NCI-H2029 treated with DMSO at 0.1 percent for 48 hours (cell line): ENCODE measurements at regions not wholly inside any gene's neighbourhood (a gene's known extent, or its start where the extent isn't known, plus 50 kb on each side); places are given as distances from the start of the nearest gene placed in this dataset.

ENCODE experiments used
- DNase-seq: peaks from one replicate; lab custom pipeline; 2025; lab: John Stamatoyannopoulos, UW

DNA sequence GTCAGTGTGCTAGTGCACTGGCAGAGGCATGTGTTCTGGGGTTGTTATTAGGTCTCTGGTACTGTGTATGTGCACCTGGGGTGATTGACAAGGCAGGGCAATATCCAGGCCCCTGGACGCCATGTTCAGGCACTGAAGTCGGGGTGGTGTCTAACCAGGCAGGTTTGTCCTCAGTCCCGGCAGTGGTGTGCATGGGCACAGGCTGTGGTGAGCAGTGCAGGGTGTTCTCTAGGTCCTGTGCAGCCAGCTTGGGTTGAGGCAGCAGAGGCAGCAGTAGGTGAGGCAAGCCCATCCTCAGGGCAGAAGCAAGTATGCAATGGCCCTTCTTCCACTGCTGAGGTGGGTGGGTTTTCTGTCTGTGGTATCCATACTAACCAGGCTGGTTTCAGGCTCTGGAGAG lies 252.3 kb upstream of the LRRC7 start:
- no peak for DNase-seq

DNA sequence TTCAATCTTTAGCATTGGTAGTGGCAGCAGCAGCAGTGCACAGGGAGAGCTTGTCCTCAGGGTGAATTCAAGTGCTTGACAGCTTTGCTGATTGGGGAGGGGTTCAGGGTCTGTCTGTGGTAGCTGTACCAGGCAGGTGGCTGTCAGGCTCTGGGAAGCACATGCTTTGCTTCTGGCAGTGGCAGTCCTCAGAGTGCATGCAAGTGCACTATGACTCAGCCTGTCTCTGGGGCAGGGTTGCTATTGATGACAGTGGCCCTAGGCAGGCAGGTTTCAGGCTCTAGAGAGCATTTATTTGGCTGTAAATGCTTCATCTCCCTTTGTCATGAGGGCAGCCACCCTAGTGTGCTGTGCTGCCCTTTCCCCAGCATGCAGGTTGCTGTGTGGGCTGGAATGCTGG lies 251.9 kb upstream of the LRRC7 start:
- DNase-seq: no peak

DNA sequence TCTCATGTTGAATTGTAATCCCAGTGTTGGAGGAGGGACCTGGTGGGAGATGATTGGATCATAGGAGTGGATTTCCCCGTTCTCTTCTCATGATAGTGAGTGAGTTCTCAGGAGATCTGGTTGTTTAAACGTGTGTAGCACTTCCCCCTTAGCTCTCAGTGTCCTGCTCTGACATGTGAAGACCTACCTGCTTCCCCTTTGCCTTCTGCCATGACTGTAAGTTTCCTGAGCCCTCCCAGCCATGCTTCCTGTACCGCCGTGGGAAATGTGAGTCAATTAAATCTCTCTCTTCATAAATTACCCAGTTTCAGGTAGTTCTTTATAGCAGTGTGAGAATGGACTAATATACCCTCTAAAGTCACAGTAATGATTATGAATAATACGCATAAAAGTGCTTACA lies 248.4 kb upstream of the LRRC7 start:
- DNase-seq: no peak

DNA sequence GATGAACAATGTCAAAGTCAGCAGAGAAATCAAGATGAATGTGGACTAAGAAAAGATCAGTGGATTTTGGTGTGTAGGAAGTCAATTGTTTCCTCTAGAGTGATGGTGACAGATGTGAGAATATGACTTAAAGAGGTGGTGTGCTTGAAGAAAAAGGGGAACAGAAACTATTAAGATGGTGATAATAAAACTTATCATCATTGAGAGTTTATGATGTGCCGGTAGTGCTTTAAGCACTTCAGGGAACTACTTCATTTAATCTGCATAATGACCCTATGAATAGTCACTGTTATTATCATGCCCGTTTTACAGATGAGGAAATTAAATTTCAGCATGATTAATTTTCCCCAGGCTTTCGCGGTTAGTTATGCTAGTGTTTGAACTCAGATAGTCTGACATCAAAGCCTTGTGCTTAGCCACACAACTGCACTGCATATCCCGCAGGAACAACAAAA lies 246.9 kb upstream of the LRRC7 start:
- no peak for DNase-seq

DNA sequence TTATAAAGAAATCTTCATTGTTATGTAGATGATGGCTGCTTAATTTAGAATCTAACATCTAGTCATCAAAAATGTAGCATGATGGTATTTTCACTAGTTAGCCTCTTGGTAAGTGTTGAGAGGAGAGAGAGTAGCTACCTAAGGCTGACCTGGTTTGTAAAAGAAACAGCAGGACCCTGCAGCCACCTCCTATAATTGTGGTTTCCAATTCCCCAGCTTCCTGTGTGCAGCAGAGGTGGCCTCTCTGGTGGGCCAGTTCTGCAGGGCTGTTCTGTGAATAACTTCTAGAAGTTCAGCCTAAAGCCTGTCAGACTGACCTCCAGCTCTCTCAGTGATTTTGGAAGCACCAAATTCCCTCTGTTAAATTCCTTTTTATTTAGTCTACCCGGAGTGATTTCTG lies 246.4 kb upstream of the LRRC7 start:
- DNase-seq: no peak

DNA sequence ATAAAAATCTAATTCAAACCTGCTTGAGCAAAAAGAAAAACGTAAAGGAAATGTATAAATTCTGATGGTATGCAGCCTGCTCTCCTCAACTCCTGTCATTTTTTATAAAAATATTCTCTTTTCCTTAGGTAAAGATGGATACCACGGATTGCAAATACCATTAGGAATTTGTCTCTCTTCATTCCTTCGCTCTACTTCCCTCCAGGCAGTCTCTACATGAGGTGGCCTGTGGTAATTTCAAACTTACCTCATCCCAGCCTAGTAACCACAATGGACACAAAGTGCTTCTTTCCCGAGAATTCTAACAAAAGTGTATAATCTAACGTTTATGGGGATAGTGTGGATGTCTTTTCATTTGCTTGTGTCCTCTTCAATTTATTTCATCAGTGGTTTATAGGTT lies 239.5 kb upstream of the LRRC7 start:
- DNase-seq: no peak

DNA sequence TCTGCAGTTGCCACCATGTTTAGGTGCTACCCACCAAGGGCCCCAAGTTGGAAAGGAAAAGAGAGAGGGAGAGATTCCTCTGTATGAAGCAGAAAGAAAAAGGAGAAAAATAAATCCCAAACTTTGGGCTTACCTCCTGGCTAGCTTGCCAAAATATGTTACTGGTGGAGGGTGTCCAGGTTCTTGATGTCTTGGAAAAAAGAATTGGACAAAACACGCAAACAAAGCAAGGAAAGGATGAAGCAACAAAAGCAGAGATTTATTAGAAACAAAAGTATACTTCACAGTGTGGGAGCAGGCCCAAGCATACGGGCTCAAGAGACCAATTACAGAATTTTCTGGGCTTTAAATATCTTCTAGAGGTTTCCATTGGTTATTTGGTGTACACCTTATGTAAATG lies 204.5 kb upstream of the LRRC7 start:
- DNase-seq: no peak

DNA sequence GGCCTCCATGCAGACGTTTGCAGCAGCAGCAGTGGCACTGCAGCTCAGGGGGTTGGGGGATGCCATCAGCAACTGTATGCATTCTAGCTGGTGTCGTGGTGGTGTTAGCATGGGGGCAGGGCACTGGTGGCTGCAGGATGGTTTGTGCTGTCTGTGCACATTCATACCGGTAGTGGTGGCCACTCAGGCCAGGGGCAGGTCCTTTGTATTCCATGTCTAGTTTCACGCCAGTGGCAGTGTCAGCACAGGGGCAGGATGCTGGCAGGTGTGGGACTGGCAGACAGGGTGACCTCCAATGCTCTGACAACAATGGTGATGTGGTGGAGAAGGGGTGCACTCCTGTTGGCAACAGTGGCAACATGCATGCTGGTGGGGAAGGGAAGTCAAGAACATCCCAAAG lies 194.2 kb upstream of the LRRC7 start:
- no peak for DNase-seq

DNA sequence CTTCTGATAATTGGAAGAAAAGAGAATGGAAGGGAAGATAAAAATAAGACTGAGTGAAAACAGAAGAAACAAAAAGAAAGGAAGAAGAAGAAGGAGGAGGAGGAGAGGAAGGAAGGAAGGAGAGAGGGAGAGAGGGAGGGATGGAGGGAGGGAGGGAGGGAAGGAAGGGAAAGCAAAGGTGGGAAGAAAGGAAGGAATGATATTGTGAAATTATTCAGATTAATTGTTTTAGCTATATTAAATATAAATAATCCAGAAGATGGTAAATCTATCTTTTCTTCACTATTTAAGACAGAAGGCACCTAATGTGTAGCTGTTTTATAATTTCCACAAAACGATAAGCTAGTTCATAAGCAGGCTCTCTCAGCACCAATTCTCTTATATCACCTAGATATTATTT lies 191.3 kb upstream of the LRRC7 start:
- DNase-seq: no peak

DNA sequence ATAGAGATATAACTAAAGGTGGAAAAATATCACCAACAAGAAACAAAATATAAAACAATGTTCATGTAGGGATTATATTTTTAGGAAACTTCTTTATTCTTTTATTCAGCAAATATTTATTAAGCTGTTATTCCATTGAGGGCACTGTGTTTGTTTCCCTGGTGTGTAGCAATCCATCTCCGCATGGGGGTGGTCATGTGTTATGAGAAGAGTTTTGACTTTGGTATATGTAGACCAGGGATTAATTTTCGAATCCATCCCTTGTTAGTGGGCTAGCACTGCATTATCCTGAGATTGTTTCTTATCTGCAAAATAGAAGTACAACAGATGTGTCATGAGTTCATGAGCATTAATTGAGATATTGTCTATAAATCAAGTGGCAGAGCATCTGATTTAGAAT lies 190.2 kb upstream of the LRRC7 start:
- no peak for DNase-seq

DNA sequence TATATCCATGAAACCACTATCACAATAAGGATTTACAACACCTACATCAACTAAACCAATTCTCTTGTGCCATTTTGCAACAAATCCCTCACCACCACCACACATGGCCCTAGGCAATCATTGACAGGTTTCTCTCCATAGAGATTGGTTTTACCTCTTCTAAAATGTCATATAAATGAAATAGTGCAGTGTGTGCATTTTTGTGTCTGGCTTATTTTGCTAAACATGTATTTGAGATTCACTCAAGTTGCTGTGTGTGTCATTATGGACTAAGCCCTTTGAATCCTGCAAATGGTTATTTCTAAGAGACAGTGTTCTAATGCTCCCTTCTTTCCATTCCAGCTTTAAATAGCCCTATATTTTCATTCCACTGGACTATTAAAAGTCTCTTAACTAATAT lies 179.7 kb upstream of the LRRC7 start:
- DNase-seq: no peak

DNA sequence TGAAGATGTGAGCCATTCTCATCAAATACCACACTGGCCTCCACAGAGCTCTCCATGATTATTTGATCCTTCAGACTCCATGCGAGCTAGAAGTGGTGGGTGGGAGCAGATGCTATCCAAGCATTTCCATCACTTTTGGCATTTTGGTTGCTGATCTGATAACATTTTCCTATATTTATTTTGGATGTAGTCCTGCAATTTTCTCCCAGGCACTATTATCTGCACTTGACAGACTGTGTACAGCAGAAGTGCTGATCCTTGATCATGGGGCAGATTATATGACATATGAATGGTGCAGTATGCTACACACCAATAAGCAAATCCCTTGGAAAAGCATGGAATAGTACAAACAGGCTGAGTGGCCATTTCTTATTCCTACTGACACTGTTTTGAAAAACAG lies 167.6 kb upstream of the LRRC7 start:
- DNase-seq: no peak

DNA sequence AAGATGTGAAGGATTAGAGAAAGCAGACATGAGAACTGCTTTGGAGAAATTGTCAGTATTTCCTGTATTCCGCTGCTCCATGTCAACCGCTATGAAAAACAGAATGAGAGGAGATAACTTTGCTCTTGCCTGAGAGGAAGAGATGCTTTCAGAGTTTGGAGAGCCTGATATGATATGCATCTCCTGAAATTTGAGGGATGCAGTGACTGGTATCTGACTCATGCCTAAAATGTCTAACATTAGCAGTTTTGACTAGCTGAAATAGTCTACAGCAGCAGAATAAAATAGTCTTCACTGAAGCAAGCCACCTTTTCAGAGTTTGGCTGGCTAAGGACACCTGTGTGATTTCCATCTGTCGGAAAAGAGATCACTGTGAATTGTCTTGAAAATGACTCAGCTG lies 165.8 kb upstream of the LRRC7 start:
- no peak for DNase-seq

DNA sequence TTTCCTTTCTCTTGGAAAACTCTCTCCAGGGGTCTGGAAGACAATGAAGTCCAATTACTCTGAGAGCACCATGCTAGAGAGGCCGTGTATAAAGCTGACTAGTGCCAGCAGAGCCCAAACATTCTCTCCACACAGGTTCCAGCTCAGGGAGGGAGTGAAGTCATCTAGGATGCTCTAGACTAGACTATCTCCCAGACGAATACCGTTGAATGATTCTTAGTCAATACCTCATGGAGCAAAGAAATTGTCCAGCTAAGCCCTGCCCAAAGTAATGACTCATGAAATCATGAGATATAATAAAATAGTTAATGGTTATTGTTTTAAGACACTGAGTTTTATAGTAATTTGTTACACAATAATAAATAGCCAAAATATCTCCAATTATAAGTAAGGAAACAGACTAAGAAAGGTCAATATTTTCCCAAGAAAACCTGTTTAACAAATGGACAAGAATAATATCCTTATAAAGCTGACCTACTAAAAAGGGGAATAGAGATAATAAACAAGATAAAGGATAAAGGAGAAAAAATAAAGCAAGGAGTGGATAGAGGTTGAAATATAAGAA lies 163.9 kb upstream of the LRRC7 start:
- DNase-seq: no peak

DNA sequence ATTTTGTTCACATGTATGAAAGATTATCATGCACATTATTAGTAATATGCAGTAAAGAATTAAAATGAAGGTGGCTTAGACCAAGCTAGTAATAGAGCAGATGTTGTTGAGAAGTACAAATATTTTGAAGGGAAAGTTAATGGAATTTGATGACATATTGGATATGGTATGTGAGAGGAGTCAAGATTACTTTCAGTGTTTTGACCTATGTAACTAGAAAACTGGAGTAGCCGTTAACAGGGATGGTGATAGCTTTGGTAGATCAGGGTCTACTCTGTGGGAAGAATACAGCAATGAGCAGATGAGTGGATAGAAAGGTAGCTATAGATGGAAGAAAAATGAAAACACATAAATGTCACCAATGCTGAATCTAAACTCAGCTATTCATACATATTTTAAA lies 163.2 kb upstream of the LRRC7 start:
- no peak for DNase-seq

DNA sequence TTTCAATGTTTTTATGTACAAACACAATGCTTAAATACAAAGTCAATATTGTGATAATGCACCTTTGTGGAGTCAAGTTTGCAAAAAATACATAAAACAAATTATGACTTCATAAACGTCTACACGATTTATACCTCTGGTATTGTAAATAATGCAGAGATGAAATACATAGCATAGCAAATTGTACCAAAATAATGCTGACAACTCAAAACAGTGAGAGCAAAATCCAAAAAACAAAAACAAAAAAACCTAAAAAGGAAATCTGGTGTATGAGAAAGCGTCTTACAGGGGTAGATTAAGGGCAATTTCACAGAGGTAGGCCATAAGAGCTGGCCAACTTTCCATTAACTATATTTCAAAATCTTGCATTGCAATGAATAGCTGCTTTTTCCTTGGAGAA lies 161.5 kb upstream of the LRRC7 start:
- DNase-seq: no peak

DNA sequence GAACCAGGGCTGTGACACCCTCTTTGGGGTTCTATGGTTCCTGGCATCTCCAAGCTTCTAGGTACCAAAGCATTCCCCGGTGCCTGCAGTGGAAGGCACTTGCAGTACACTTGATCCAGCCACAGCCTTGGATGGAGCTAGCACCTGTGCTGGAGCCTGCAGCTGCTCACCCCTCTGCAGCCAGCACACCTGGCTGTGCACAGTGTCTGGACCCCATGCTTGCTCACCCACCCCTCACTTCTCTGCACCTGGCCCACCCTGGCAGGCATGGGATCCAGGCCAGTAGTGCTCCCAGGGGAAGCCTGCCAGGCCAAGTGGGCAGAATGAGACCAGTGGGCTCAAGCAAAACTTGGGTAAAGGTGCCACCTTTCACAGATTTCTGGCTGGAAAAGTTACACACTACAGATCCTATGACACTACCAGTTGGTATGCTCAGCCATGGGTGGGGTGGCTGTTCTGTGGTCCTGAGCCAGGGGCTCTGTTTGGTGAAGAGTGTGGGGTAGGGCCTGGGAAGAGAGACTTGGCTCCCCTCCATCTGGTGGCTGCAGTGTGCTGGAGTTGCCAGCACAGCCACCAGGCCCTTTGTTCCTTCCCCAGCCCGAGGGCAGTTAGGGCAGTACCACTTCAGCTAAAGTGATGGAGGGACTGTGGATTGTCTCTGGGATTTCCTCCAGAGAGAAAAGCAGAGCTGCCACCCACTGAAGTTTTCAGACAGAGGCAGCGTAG lies 157.8 kb upstream of the LRRC7 start:
- DNase-seq: no peak

DNA sequence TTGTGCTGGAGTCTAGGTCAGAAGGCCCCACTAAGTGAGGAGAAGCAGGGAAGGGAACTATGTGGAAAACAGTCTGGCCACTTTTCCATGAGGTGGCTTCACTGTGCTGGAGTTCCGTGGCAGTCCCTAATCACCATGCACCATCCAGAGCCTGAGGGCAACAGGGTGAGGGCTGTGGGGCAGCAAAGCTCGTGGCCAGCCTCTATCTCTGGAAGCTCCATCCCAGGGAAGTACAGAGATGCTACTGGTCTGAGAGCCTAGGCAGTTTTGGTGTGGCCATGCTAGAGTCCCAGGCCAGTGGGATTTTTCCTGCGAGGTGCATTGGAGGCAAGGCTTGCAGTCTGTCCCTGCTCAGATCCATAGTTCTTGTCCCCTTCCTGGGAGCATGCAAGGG lies 157.3 kb upstream of the LRRC7 start:
- DNase-seq: no peak

DNA sequence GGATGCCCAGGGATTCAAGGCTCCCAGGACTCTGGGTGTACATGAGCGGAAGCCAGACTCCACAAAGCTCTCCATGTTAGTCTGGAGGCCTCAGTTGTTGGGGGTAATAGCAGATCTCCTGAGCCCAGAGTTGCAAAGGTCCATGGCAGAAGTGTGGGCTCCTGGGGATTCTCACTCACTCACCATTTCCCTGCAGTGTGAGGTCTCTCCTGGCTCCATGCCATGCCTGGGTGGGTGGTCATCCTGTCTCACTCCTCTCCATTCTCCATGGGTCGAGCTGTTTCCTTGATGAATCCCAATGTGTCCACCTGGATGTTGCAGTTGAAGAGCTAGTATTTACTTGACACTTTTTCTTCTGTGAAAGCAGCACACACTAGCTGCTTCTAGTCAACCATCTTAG lies 156.8 kb upstream of the LRRC7 start:
- DNase-seq: no peak

DNA sequence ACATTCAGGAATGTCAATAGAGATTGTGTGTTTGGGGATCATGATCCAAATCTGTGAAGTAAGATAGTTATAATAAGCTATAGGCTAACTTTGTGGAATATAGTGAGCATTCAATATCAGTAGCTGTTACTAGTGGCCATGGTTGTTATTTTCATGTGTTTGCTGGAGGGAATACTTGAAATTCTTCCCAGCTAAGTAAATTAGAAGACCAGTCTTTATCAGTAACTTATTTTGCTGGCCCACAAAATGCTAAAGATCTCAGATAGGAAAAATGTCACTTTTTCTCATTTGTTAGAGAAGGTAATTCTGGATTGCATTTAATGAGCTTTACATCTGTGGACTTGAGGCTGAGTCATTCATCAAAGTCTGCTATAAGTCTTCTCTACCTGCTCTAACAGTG lies 156.1 kb upstream of the LRRC7 start:
- no peak for DNase-seq

DNA sequence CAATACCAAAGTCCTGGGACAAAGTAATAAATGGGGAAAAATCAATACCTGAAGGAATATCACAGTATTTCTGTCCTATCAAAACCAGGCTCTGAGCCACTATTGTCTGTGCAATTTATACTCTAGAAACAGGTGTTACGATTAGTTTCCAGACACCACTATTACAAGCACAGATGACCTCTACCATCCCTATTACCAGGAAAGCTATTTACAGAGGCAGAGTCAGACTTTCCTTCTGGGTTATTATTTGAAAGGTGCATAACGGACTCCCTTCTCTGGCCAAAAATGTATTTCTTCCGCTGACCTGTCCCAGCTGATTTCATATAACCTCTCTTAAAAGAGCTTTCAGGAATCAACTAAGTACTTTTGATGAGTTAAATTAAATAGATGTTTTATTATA lies 154.6 kb upstream of the LRRC7 start:
- DNase-seq: no peak

DNA sequence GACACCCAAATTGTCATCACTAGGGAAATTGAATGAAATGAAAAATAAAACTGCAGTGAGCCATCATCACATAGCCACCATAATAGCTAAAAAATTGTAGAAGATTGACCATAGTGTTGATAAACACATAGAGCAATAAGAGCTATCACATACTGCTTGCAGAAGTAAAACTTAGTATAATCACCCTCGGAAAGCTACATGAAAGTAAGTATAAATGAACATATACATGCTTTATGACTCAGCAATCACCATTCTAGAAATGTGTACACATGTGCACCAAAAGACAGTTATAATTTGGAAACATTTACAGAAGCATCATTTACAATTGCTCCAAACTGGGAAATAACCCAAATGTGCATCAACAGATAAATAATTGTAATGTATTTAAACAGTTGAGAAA lies 153.1 kb upstream of the LRRC7 start:
- no peak for DNase-seq

DNA sequence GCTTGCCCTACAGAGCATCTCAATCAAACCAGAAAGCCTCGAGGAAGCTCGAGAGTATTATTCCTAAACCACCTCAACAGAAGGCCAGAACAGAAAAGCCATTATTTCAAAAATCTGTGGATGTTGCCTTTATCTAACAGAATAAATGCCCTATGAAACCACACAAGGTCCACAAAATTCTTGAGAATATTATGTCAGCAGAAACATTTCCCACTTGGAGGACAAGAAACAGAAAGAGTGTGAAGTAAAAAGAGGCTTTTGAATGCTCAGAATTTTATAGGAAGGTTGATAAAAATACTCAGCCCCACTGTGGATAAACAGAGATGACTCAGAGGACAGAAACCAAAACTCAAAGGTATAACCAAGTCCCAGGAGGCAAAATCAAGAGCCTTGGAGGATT lies 146.4 kb upstream of the LRRC7 start:
- DNase-seq: no peak

DNA sequence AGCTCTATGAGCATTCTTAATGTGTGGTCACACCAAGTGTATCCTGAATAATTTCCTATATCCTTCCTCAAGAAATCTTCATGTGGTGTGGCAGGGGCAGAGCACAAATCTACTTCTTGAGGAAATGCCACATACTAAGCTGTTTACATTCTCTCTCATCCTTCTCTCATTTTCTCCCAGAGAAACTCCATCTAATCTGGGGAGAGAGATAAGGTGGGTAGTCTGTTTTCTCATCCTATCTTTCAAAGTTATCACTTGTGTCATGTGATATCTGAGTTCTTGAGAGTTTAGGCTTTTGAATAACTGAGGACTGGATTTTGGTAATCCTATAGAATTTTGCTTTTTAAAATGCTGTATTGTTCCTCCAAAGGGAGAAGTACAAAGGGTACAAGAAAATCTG lies 141.9 kb upstream of the LRRC7 start:
- no peak for DNase-seq
